ENCODE measurements at regions not wholly inside any gene's neighbourhood (a gene's known extent, or its start where the extent isn't known, plus 50 kb on each side); places are given as distances from the start of the nearest gene placed in this dataset.

DNA sequence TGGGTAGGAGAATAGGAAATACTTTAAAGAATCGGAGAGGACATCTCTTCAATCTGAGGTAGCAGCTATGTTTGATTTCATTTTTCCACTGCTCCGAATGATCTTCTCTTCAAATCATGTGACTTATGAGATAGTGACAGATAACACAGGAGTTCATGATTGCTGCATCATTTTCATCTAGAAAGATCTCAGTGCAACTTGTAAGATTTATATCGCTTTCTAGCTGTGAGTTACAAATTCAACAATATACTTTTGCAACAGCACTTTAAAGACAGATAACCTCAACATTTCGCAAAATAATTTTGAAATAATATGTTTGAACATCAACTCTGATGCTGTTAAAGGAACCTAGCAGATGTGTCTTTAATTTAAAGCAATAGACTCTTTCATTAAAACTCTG is 99.9 kb upstream of the CCDC80 start:
- no peak overlapping the region for H3K4me3 ChIP-seq (ENCODE audit: low read depth, low read length, poor library complexity, severe bottlenecking)
- no peak overlapping the region for H3K4me2 ChIP-seq (ENCODE audit: low read length)
- H3K9me3 ChIP-seq (ENCODE audit: low read length): no peaks in the 10 kb centered on the region
- no peak for DNase-seq (ENCODE audit: low spot score)
- H2AFZ ChIP-seq (ENCODE audit: low read length): no peak overlapping the region
- no peaks in the 10 kb centered on the region for H3K4me1 ChIP-seq (ENCODE audit: insufficient read depth, low read length, poor library complexity, severe bottlenecking)
- BruUV-seq (replicated peaks): no TSS peak
- POLR2A ChIA-PET: no interaction called here
- CTCF ChIA-PET (ENCODE audit: unreplicated experiment): no interaction called here
- TF ChIP-seq, protein P1, sequence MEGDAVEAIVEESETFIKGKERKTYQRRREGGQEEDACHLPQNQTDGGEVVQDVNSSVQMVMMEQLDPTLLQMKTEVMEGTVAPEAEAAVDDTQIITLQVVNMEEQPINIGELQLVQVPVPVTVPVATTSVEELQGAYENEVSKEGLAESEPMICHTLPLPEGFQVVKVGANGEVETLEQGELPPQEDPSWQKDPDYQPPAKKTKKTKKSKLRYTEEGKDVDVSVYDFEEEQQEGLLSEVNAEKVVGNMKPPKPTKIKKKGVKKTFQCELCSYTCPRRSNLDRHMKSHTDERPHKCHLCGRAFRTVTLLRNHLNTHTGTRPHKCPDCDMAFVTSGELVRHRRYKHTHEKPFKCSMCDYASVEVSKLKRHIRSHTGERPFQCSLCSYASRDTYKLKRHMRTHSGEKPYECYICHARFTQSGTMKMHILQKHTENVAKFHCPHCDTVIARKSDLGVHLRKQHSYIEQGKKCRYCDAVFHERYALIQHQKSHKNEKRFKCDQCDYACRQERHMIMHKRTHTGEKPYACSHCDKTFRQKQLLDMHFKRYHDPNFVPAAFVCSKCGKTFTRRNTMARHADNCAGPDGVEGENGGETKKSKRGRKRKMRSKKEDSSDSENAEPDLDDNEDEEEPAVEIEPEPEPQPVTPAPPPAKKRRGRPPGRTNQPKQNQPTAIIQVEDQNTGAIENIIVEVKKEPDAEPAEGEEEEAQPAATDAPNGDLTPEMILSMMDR (conservative IDR thresholded peaks at IDR 0.05; ENCODE audit: low read length): no peak
- no peak for TF ChIP-seq EZH2phosphoT487 (IDR thresholded peaks at IDR 0.05; ENCODE audit: borderline replicate concordance, low read depth, low read length)
- no peak overlapping the region for H3K27ac ChIP-seq (ENCODE audit: low read depth, low read length, poor library complexity, severe bottlenecking)
- H3K36me3 ChIP-seq (ENCODE audit: insufficient read depth, low read length): no peaks in the 10 kb centered on the region
- H3K9me2 ChIP-seq (ENCODE audit: insufficient read depth, low read length): no peaks in the 10 kb centered on the region
- H3K79me2 ChIP-seq (ENCODE audit: insufficient read depth, low read depth, low read length): no peaks in the 10 kb centered on the region
- no peaks in the 10 kb centered on the region for H4K20me1 ChIP-seq (ENCODE audit: insufficient read depth, low read length)
- intact Hi-C loops (cut with micrococcal nuclease; ENCODE audit: unreplicated experiment): no loop called here

DNA sequence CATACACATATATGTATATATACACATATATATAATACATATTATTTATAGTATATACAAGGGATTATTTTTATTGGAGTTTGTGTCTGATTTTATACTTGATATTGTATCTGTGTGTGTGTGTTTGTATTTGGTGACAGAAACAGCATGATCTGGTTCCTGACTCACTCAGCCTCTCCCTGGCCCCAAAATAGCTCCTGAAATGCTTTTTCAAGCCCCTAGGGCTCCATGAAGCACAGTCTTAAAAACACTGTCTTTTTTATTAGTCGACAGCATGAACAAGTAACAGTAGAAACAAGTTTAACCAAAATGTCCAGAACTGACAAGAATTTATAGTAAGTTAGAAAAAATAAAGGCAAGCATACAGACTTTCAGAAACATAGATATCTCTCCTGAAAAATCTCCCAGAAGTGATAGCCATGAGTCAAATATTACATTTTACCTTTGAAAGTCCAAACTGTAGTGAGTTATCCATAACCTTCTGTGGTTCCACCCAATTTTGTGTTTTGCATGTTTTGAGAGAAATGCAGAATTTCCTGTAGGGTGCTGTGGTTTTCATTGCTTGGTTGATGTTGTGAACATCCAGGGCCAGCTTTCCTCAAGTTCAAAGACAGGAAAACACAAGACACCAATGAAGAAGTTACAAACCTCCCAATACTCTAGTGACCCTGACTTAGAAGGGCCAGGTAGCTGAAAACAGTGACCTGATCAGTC is 98.5 kb upstream of the CCDC80 start:
- POLR2A ChIA-PET: interaction anchor here (0.5 to 1.0 kb wide), 3 partner anchors 17 to 849 kb away, joined by 3 to 4 read pairs (median 3); no protein-coding TSS in a partner anchor
- BruUV-seq (replicated peaks): no TSS peak
- DNase-seq (ENCODE audit: low spot score): no peak

DNA sequence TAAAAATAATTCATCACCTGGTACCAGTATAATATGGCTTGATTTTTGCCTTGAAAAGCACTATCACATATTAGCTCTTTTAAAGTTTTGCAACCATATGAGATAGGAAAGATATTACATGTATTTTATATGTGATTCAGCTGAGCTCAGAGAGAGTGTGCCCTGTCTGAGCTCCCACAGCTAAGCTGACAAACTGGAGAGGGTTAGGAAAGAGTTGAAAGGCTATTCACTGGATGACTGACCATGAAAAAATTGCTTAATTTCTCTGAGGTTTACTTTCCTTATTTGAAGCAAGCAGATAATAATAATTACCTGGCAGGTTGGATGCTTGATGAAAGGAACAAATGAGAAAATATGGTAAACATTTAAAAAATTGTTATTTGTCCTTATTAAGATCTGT is 97.4 kb upstream of the CCDC80 start:
- Histone ChIP-seq H3K4me1 (ENCODE audit: insufficient read depth, low read length, poor library complexity, severe bottlenecking) (no peaks in the 10 kb centered on the region), H2AFZ (ENCODE audit: low read length) (no peak overlapping the region), H3K4me2 (ENCODE audit: low read length) (no peak overlapping the region), H3K9me3 (ENCODE audit: low read length) (no peaks in the 10 kb centered on the region), H4K20me1 (ENCODE audit: insufficient read depth, low read length) (no peaks in the 10 kb centered on the region), H3K27ac (ENCODE audit: low read depth, low read length, poor library complexity, severe bottlenecking) (no peak overlapping the region), H3K9me2 (ENCODE audit: insufficient read depth, low read length) (no peaks in the 10 kb centered on the region), H3K4me3 (ENCODE audit: low read depth, low read length, poor library complexity, severe bottlenecking) (no peak overlapping the region), H3K36me3 (ENCODE audit: insufficient read depth, low read length) (no peaks in the 10 kb centered on the region), H3K79me2 (ENCODE audit: insufficient read depth, low read depth, low read length) (no peaks in the 10 kb centered on the region)
- no TSS peak for BruUV-seq (replicated peaks)
- no peak for DNase-seq (ENCODE audit: low spot score)
- TF ChIP-seq, protein P1 (conservative IDR thresholded peaks at IDR 0.05; ENCODE audit: low read length): no peak
- no peak for TF ChIP-seq EZH2phosphoT487 (IDR thresholded peaks at IDR 0.05; ENCODE audit: borderline replicate concordance, low read depth, low read length)
- ChIA-PET CTCF (ENCODE audit: unreplicated experiment) (no interaction called here), POLR2A (interaction anchor here (1.2 kb wide), 1 partner anchor 76 kb away, joined by 4 read pairs; no protein-coding TSS in a partner anchor)
- intact Hi-C loops (cut with micrococcal nuclease; ENCODE audit: unreplicated experiment): no loop called here

More for the DNA sequence above, 98.5 kb upstream of the CCDC80 start:
- Histone ChIP-seq H3K4me1 (ENCODE audit: insufficient read depth, low read length, poor library complexity, severe bottlenecking) (no peaks in the 10 kb centered on the region), H3K27ac (ENCODE audit: low read depth, low read length, poor library complexity, severe bottlenecking) (no peak overlapping the region), H3K4me3 (ENCODE audit: low read depth, low read length, poor library complexity, severe bottlenecking) (no peak overlapping the region), H2AFZ (ENCODE audit: low read length) (no peak overlapping the region), H3K9me3 (ENCODE audit: low read length) (no peaks in the 10 kb centered on the region), H4K20me1 (ENCODE audit: insufficient read depth, low read length) (no peaks in the 10 kb centered on the region), H3K4me2 (ENCODE audit: low read length) (no peak overlapping the region), H3K9me2 (ENCODE audit: insufficient read depth, low read length) (no peaks in the 10 kb centered on the region), H3K79me2 (ENCODE audit: insufficient read depth, low read depth, low read length) (no peaks in the 10 kb centered on the region), H3K36me3 (ENCODE audit: insufficient read depth, low read length) (no peaks in the 10 kb centered on the region)
- CTCF ChIA-PET (ENCODE audit: unreplicated experiment): no interaction called here
- TF ChIP-seq EZH2phosphoT487 (IDR thresholded peaks at IDR 0.05; ENCODE audit: borderline replicate concordance, low read depth, low read length): no peak
- TF ChIP-seq, protein P1 (conservative IDR thresholded peaks at IDR 0.05; ENCODE audit: low read length): no peak
- intact Hi-C loops (cut with micrococcal nuclease; ENCODE audit: unreplicated experiment): no loop called here
